H1 (cell line): ENCODE measurements at regions not wholly inside any gene's neighbourhood (a gene's known extent, or its start where the extent isn't known, plus 50 kb on each side); places are given as distances from the start of the nearest gene placed in this dataset.

Source experiments
- CTCF ChIA-PET: fragments of 300-600 bp; sonication (Branson Sonifier 250); formaldehyde crosslinking; loops from one replicate; lab custom pipeline; 2021; ENCODE audit not compliant: partially characterized antibody; lab: Charles Lee
- POLR2A ChIA-PET: fragments of 300-600 bp; sonication (Branson Sonifier 250); formaldehyde crosslinking; loops from one replicate; lab custom pipeline; 2021; ENCODE audit warnings: inconsistent platforms; ENCODE audit not compliant: partially characterized antibody; lab: Charles Lee
- DNase-seq, 2 experiments: peaks; one replicate each; pipeline versions ENCODE4 v3.0.0 to v3.0.0-alpha.2; 2010 to 2022; ENCODE audit warnings: low spot score in 2 of 2, low read depth in 1 of 2, mixed read lengths in 1 of 2
- FAIRE-seq: peaks from 2 replicates; lab custom pipeline; 2011; peaks lifted over from hg19 to GRCh38; lab: Jason Lieb, UNC
- H2AFZ ChIP-seq: 2 replicates; pipeline ENCODE4 v1.8.1; 2012; ENCODE audit warnings: low read length, inconsistent platforms
- H2AK5ac ChIP-seq: 2 replicates; pipeline ENCODE4 v1.6.1; 2013; ENCODE audit warnings: low read depth, low read length
- H2BK120ac ChIP-seq: replicated peaks from 2 replicates; pipeline ENCODE3; 2013; ENCODE audit warnings: low read depth, low read length, inconsistent platforms
- H2BK12ac ChIP-seq: 2 replicates; pipeline ENCODE4 v1.6.1; 2013; ENCODE audit warnings: low read depth, low read length
- H2BK15ac ChIP-seq: 2 replicates; pipeline ENCODE4 v1.6.1; 2013; ENCODE audit warnings: low read length
- H2BK20ac ChIP-seq: 2 replicates; pipeline ENCODE4 v1.6.1; 2013; ENCODE audit warnings: low read length
- H2BK5ac ChIP-seq: 2 replicates; pipeline ENCODE4 v1.6.1; 2013; ENCODE audit warnings: low read depth, low read length
- H3K14ac ChIP-seq: 2 replicates; pipeline ENCODE4 v1.6.1; 2013; ENCODE audit warnings: inconsistent platforms; ENCODE audit not compliant: insufficient read length
- H3K18ac ChIP-seq: 2 replicates; pipeline ENCODE4 v1.6.1; 2013; ENCODE audit warnings: low read length; ENCODE audit errors: extremely low read depth
- H3K23ac ChIP-seq: 2 replicates; pipeline ENCODE4 v1.6.1; 2013; ENCODE audit warnings: inconsistent platforms; ENCODE audit not compliant: insufficient read length
- H3K23me2 ChIP-seq: 2 replicates; pipeline ENCODE4 v1.6.1; 2013; ENCODE audit warnings: low read depth, low read length
- H3K27ac ChIP-seq: 2 replicates; pipeline ENCODE4 v1.6.1; 2011; ENCODE audit warnings: low read depth, low read length, inconsistent platforms
- H3K27me3 ChIP-seq, 4 experiments: replicated peaks in 1 of 4; 1 replicate in 1 of 4; 2 replicates in 3 of 4; pipeline versions ENCODE4 v1.6.1 to v1.8.1; 2011 to 2013; ENCODE audit warnings: low read length in 3 of 4, mild to moderate bottlenecking in 3 of 4, inconsistent platforms in 2 of 4, mixed read lengths in 2 of 4, moderate library complexity in 1 of 4; ENCODE audit not compliant: control insufficient read depth in 3 of 4, insufficient read depth in 3 of 4; ENCODE audit errors: extremely low read depth in 1 of 4
- H3K36me3 ChIP-seq, 4 experiments: 2 replicates each; pipeline versions ENCODE4 v1.6.1 to v1.8.1; 2011 to 2013; ENCODE audit warnings: mild to moderate bottlenecking in 4 of 4, low read length in 3 of 4, moderate library complexity in 2 of 4, control low read depth in 1 of 4, inconsistent platforms in 1 of 4; ENCODE audit not compliant: insufficient read depth in 4 of 4, control insufficient read depth in 2 of 4
- H3K4ac ChIP-seq: replicated peaks from 2 replicates; pipeline ENCODE3; 2013; ENCODE audit warnings: low read length, low read depth, mixed read lengths, inconsistent platforms; ENCODE audit not compliant: insufficient read length
- H3K4me1 ChIP-seq, 4 experiments: replicated peaks in 1 of 4; 1 replicate in 1 of 4; 2 replicates in 3 of 4; pipeline versions ENCODE4 v1.6.1 to v1.8.1; 2011 to 2013; ENCODE audit warnings: low read length in 3 of 4, inconsistent platforms in 2 of 4, mixed read lengths in 1 of 4; ENCODE audit not compliant: insufficient read depth in 4 of 4, control insufficient read depth in 3 of 4
- H3K4me2 ChIP-seq, 2 experiments: 2 replicates each; pipeline versions ENCODE4 v1.6.1 to v1.8.1; 2011 to 2013; ENCODE audit warnings: low read depth in 2 of 2, low read length in 2 of 2, control low read depth in 1 of 2, inconsistent platforms in 1 of 2, mild to moderate bottlenecking in 1 of 2; ENCODE audit not compliant: insufficient read depth in 1 of 2
- H3K4me3 ChIP-seq, 4 experiments: fragments of 200-600, 300-600 bp in 1 of 4; sonication (generic), shearing (Covaris generic), sonication (Bioruptor Twin) in 1 of 4; 2 replicates each; pipeline versions ENCODE4 v1.5.1 to v1.8.1; 2011 to 2016; ENCODE audit warnings: low read length in 4 of 4, low read depth in 3 of 4, control low read depth in 2 of 4, inconsistent platforms in 2 of 4, mild to moderate bottlenecking in 2 of 4, mixed read lengths in 1 of 4, moderate library complexity in 1 of 4; ENCODE audit not compliant: insufficient read depth in 2 of 4; ENCODE audit errors: extremely low read depth in 1 of 4
- H3K56ac ChIP-seq: replicated peaks from 2 replicates; pipeline ENCODE3; 2013; ENCODE audit warnings: low read depth, mild to moderate bottlenecking, mixed read lengths, low read length, inconsistent platforms; ENCODE audit not compliant: insufficient read length
- H3K79me1 ChIP-seq: 2 replicates; pipeline ENCODE4 v1.6.1; 2013; ENCODE audit warnings: low read depth, low read length, control low read depth
- H3K79me2 ChIP-seq, 2 experiments: 2 replicates each; pipeline versions ENCODE4 v1.6.1 to v1.8.1; 2012 to 2013; ENCODE audit warnings: low read length in 2 of 2, mild to moderate bottlenecking in 2 of 2, inconsistent platforms in 1 of 2; ENCODE audit not compliant: insufficient read depth in 2 of 2, control insufficient read depth in 1 of 2
- H3K9ac ChIP-seq, 4 experiments: replicated peaks in 1 of 4; 1 replicate in 1 of 4; 2 replicates in 3 of 4; pipeline versions ENCODE4 v1.6.1 to v1.8.1; 2011 to 2013; ENCODE audit warnings: low read depth in 3 of 4, low read length in 3 of 4, control low read depth in 2 of 4, mild to moderate bottlenecking in 2 of 4, moderate library complexity in 2 of 4, inconsistent platforms in 1 of 4; ENCODE audit errors: extremely low read depth in 1 of 4
- H3K9me3 ChIP-seq, 2 experiments: 2 replicates each; pipeline versions ENCODE4 v1.6.1 to v1.8.1; 2012 to 2013; ENCODE audit warnings: mild to moderate bottlenecking in 2 of 2, moderate library complexity in 2 of 2, control low read depth in 1 of 2, inconsistent platforms in 1 of 2, low read depth in 1 of 2, low read length in 1 of 2, mixed read lengths in 1 of 2; ENCODE audit not compliant: insufficient read depth in 2 of 2
- H4K20me1 ChIP-seq, 2 experiments: replicated peaks in 1 of 2; 2 replicates each; pipeline versions ENCODE3 to v1.8.1; 2011 to 2013; ENCODE audit warnings: inconsistent platforms in 2 of 2, low read length in 2 of 2, mild to moderate bottlenecking in 1 of 2; ENCODE audit not compliant: insufficient read depth in 2 of 2, control insufficient read depth in 1 of 2
- H4K5ac ChIP-seq: 2 replicates; pipeline ENCODE4 v1.6.1; 2013; ENCODE audit warnings: low read length, low read depth, mixed read lengths, inconsistent platforms; ENCODE audit not compliant: insufficient read length
- H4K8ac ChIP-seq: 2 replicates; pipeline ENCODE4 v1.8.0; 2013; ENCODE audit warnings: mild to moderate bottlenecking, moderate library complexity, low read length, inconsistent platforms; ENCODE audit not compliant: insufficient read depth; ENCODE audit errors: extremely low read depth
- H4K91ac ChIP-seq: replicated peaks from 2 replicates; pipeline ENCODE3; 2013; ENCODE audit warnings: low read length, mixed read lengths, inconsistent platforms; ENCODE audit not compliant: insufficient read length
- ASH2L ChIP-seq: fragments of 200-600, 300-600 bp; sonication (generic); IDR thresholded peaks from one replicate; pipeline ENCODE4 v1.7.1; 2017; ENCODE audit warnings: low read length
- CBX8 ChIP-seq: fragments of 300-800, 300-1000 bp; sonication (generic); IDR thresholded peaks from 2 replicates; pipeline ENCODE4 v1.7.1; 2016; ENCODE audit warnings: low read depth, low read length, borderline replicate concordance
- CTBP2 ChIP-seq: IDR thresholded peaks from 2 replicates; pipeline ENCODE4 v1.7.0; 2011; ENCODE audit warnings: borderline replicate concordance, mild to moderate bottlenecking, moderate library complexity, mixed read lengths, low read length; ENCODE audit not compliant: insufficient read depth, insufficient read length
- KDM5A ChIP-seq: fragments of 200-600 bp; IDR thresholded peaks from 2 replicates; pipeline ENCODE4 v1.7.1; 2012; ENCODE audit warnings: mild to moderate bottlenecking, low read length, inconsistent platforms, mixed read lengths
- RFX5 ChIP-seq: IDR thresholded peaks from 2 replicates; pipeline ENCODE4 v1.6.1; 2011; ENCODE audit warnings: low read depth, low read length, improper control_type of control experiment, borderline replicate concordance
- WGBS, 2 experiments: shearing (Covaris generic) in 1 of 2; methylation state at CpG; one replicate each; pipeline versions ENCODE4 v1.1.6 to v1.1.7; 2013 to 2015; ENCODE audit warnings: low lambda C conversion rate in 2 of 2, mixed read lengths in 2 of 2, inconsistent platforms in 1 of 2, low coverage in 1 of 2, missing lambda C conversion rate in 1 of 2; ENCODE audit not compliant: insufficient replicate concordance in 2 of 2, insufficient coverage in 1 of 2, insufficient read length in 1 of 2; ENCODE audit errors: extremely low coverage in 1 of 2, missing lambda C conversion rate in 1 of 2; 5-methylcytosine and 5-hydroxymethylcytosine counted together
- TF ChIP-seq, protein P1 (sequence below), 3 experiments: IDR thresholded peaks; 1 replicate in 2 of 3; 2 replicates in 1 of 3; pipeline versions ENCODE4 v1.5.1 to v1.6.1; 2011; ENCODE audit warnings: low read length in 3 of 3, mild to moderate bottlenecking in 3 of 3, inconsistent platforms in 2 of 3, low read depth in 1 of 3, moderate library complexity in 1 of 3; ENCODE audit not compliant: insufficient read depth in 1 of 3; ENCODE audit errors: control extremely low read depth in 1 of 3

- Histone ChIP-seq H4K20me1 (no peaks in the 10 kb centered on the region), H3K56ac (no peak overlapping the region), H2AK5ac (no peak overlapping the region), H3K27ac (no peak overlapping the region), H2AFZ (no peak overlapping the region), H2BK120ac (no peak overlapping the region), H3K79me1 (no peaks in the 10 kb centered on the region), H3K9ac (no peak overlapping the region), H3K4ac (no peak overlapping the region), H3K79me2 (no peaks in the 10 kb centered on the region), H3K23ac (no peak overlapping the region), H3K23me2 (no peaks in the 10 kb centered on the region), H3K27me3 (no peaks in the 10 kb centered on the region), H3K14ac (no peak overlapping the region), H3K4me3 (no peak overlapping the region), H2BK12ac (no peak overlapping the region), H3K9me3 (peaks cover 5% of the 10 kb centered on the region in 2 experiments; a peak in 1 of 4 replicates), H2BK15ac (no peak overlapping the region), H4K8ac (no peak overlapping the region), H3K18ac (no peak overlapping the region), H3K4me1 (no peaks in the 10 kb centered on the region), H2BK5ac (no peak overlapping the region), H3K36me3 (no peaks in the 10 kb centered on the region; a peak in 1 of 8 replicates), H2BK20ac (no peak overlapping the region), H4K91ac (no peak overlapping the region), H4K5ac (no peak overlapping the region), H3K4me2 (no peak overlapping the region)
- ChIA-PET CTCF (interaction anchor here (1.2 kb wide), 1 partner anchor 9 kb away, joined by 3 read pairs; no protein-coding TSS in a partner anchor), POLR2A (no interaction called here)
- DNase-seq, result no peak
- FAIRE-seq, result no peak
- TF ChIP-seq ASH2L (no peak), CTBP2 (no peak), RFX5 (no peak), KDM5A (no peak), CBX8 (no peak)
- TF ChIP-seq, protein P1, sequence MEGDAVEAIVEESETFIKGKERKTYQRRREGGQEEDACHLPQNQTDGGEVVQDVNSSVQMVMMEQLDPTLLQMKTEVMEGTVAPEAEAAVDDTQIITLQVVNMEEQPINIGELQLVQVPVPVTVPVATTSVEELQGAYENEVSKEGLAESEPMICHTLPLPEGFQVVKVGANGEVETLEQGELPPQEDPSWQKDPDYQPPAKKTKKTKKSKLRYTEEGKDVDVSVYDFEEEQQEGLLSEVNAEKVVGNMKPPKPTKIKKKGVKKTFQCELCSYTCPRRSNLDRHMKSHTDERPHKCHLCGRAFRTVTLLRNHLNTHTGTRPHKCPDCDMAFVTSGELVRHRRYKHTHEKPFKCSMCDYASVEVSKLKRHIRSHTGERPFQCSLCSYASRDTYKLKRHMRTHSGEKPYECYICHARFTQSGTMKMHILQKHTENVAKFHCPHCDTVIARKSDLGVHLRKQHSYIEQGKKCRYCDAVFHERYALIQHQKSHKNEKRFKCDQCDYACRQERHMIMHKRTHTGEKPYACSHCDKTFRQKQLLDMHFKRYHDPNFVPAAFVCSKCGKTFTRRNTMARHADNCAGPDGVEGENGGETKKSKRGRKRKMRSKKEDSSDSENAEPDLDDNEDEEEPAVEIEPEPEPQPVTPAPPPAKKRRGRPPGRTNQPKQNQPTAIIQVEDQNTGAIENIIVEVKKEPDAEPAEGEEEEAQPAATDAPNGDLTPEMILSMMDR (IDR thresholded peaks at IDR 0.05; ENCODE audit: control extremely low read depth in 1 of 3, insufficient read depth in 1 of 3, low read depth in 1 of 3, low read length in 3 of 3), result no peak
- WGBS, 2 experiments, result 92% methylated on average over 3 of the region's 3 CpGs; no CpG with 5 or more reads in 1 of the 2 experiments
Observed at GRCh38 chr14:27536748-27537147, 938.9 kb upstream of the NOVA1 start.
